Gastroesophageal sphincter (tissue), 3 donors: ENCODE measurements at regions not wholly inside any gene's neighbourhood (a gene's known extent, or its start where the extent isn't known, plus 50 kb on each side); places are given as distances from the start of the nearest gene placed in this dataset.

Experiments
- POLR2A ChIP-seq, 2 donors: fragments of 450-650 bp; IDR thresholded peaks; one replicate each; pipeline ENCODE4 v1.6.1; 2017; ENCODE audit warnings: antibody characterized with exemption in 2 of 2, mild to moderate bottlenecking in 2 of 2, moderate library complexity in 1 of 2
- TF ChIP-seq, protein P1 (sequence below), 4 experiments: fragments of 200-600 bp in 2 of 4; fragments of 450-650 bp in 2 of 4; sonication (generic) in 1 of 4; IDR thresholded peaks; one replicate each; pipeline ENCODE4 v1.5.1; 2017 to 2019; ENCODE audit warnings: antibody characterized with exemption in 4 of 4, mild to moderate bottlenecking in 2 of 4, moderate library complexity in 2 of 4

DNA sequence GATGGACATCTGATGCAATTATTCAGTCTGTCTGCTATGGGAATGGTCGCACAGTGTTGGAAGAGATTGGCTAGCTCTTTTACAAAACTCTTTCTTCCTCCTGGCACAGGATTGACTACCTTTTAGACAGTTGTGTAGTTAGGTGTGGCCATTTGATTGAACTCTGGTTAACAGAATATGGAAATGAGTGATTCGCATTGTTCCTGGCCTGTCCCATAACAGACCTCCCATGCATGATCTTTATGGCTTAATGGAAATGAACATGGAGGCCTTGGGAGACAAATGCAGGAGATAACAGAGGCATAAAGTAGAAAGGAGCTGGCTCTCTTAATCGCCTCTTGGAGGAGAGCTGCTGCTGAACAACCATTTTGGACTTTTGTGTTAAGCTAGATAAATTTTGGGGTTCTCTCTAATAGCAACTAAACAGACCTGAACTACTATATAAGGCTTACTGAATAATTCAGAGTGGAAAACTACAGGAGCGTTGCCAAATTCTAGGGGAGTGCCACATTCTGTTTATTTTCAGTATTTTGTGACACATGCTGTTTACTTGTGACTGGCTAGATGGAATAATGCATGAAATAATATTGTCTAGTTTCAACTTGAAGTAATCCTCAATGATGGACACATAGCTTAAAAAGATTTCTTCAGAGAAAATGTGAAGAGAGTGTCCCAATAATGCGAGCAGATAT, 357.7 kb upstream of the SGO1 start:
- TF ChIP-seq, protein P1, sequence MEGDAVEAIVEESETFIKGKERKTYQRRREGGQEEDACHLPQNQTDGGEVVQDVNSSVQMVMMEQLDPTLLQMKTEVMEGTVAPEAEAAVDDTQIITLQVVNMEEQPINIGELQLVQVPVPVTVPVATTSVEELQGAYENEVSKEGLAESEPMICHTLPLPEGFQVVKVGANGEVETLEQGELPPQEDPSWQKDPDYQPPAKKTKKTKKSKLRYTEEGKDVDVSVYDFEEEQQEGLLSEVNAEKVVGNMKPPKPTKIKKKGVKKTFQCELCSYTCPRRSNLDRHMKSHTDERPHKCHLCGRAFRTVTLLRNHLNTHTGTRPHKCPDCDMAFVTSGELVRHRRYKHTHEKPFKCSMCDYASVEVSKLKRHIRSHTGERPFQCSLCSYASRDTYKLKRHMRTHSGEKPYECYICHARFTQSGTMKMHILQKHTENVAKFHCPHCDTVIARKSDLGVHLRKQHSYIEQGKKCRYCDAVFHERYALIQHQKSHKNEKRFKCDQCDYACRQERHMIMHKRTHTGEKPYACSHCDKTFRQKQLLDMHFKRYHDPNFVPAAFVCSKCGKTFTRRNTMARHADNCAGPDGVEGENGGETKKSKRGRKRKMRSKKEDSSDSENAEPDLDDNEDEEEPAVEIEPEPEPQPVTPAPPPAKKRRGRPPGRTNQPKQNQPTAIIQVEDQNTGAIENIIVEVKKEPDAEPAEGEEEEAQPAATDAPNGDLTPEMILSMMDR (IDR thresholded peaks at IDR 0.05), result no peak
- no peak for TF ChIP-seq POLR2A (IDR thresholded peaks at IDR 0.05)
